HUDEP-2 (cell line): ENCODE measurements at regions not wholly inside any gene's neighbourhood (a gene's known extent, or its start where the extent isn't known, plus 50 kb on each side); places are given as distances from the start of the nearest gene placed in this dataset.

ENCODE experiments used
- DNase-seq, 76 experiments: peaks; one replicate each; lab custom pipeline; 2025; ENCODE audit not compliant: unreplicated experiment in 76 of 76; lab: John Stamatoyannopoulos, UW

- no peak for DNase-seq
Measured at GRCh38 chr14:56494167-56494566, 85.4 kb upstream of the TMEM260 start.

- no peak for DNase-seq
Measured at GRCh38 chr14:56498112-56498511, 81.5 kb upstream of the TMEM260 start.

GRCh38 chr14:56501909-56502530, 77.6 kb upstream of the TMEM260 start:
- no peak for DNase-seq

- DNase-seq: no peak
Measured at GRCh38 chr14:56505361-56505760, 74.2 kb upstream of the TMEM260 start.

- no peak for DNase-seq
Measured at GRCh38 chr14:56512521-56512920, 67.1 kb upstream of the TMEM260 start.

GRCh38 chr14:56514663-56515371, 64.8 kb upstream of the TMEM260 start:
- DNase-seq: no peak

GRCh38 chr14:56515739-56516138, 63.9 kb upstream of the TMEM260 start:
- no peak for DNase-seq

- no peak for DNase-seq
Measured at GRCh38 chr14:56522403-56522802, 57.2 kb upstream of the TMEM260 start.

GRCh38 chr14:56524971-56525677, 54.5 kb upstream of the TMEM260 start:
- no peak for DNase-seq

GRCh38 chr14:56528927-56529326, 50.7 kb upstream of the TMEM260 start:
- no peak for DNase-seq
